Tibial nerve (tissue), 4 donors: ENCODE measurements at regions not wholly inside any gene's neighbourhood (a gene's known extent, or its start where the extent isn't known, plus 50 kb on each side); places are given as distances from the start of the nearest gene placed in this dataset. TPM values are rescaled to one million over a fixed set of nuclear protein-coding genes. Genes with fewer than 3 reads are reported as not detected.

Experiments used
- DNase-seq, 2 donors: peaks; one replicate each; pipeline ENCODE4 v3.0.0-alpha.2; 2019; ENCODE audit warnings: low spot score in 2 of 2
- H3K27ac ChIP-seq, 4 donors: fragments of 200-600 bp; sonication (generic) in 3 of 4; one replicate each; pipeline ENCODE4 v1.5.1; 2017 to 2019; ENCODE audit warnings: mild to moderate bottlenecking in 1 of 4
- H3K27me3 ChIP-seq, 2 donors: fragments of 200-600 bp; sonication (generic) in 1 of 2; one replicate each; pipeline versions ENCODE4 v1.5.1 to v1.6.0; 2017 to 2019
- H3K36me3 ChIP-seq, 3 donors: fragments of 200-600 bp; sonication (generic); one replicate each; pipeline ENCODE4 v1.5.1; 2018 to 2019
- H3K4me1 ChIP-seq, 4 donors: fragments of 200-600 bp; sonication (generic) in 3 of 4; one replicate each; pipeline ENCODE4 v1.5.1; 2017 to 2019
- H3K4me3 ChIP-seq, 4 donors: fragments of 200-600 bp; sonication (generic) in 3 of 4; one replicate each; pipeline ENCODE4 v1.5.1; 2017 to 2019; ENCODE audit warnings: mild to moderate bottlenecking in 1 of 4, moderate library complexity in 1 of 4
- H3K9me3 ChIP-seq, 4 donors: fragments of 200-600 bp; sonication (generic) in 3 of 4; one replicate each; pipeline ENCODE4 v1.5.1; 2017 to 2019
- EP300 ChIP-seq, 2 donors: sonication (generic); formaldehyde crosslinking; IDR thresholded peaks; one replicate each; pipeline ENCODE4 v1.6.1; 2017; ENCODE audit warnings: antibody characterized with exemption in 2 of 2, mild to moderate bottlenecking in 1 of 2
- POLR2A ChIP-seq, 2 donors: fragments of 450-650 bp; IDR thresholded peaks; one replicate each; pipeline ENCODE4 v1.6.1; 2017; ENCODE audit warnings: antibody characterized with exemption in 2 of 2, mild to moderate bottlenecking in 2 of 2, moderate library complexity in 2 of 2
- WGBS, 2 donors: methylation state at CpG; one replicate each; pipeline ENCODE4 v1.1.5; 2018; 5-methylcytosine and 5-hydroxymethylcytosine counted together
- small RNA-seq: library from RNA; depleted of rRNA; stranded (forward); fragments of <200 nt; gene quantifications from one replicate; pipeline ENCODE3, GENCODE V24; 2016

GRCh38 chr7:34603711-34604444 lies 54.1 kb upstream of the NPSR1 start:
- Histone ChIP-seq H3K4me3 (no peak overlapping the region), H3K4me1 (no peaks in the 10 kb centered on the region), H3K9me3 (peaks cover 0 to 3% (median 0%) of the 10 kb centered on the region in 4 donors), H3K27me3 (no peaks in the 10 kb centered on the region), H3K27ac (no peak overlapping the region), H3K36me3 (no peaks in the 10 kb centered on the region)
- 65 to 70% methylated on average over 3 of the region's 3 CpGs for WGBS, 2 donors
- TF ChIP-seq EP300 (IDR thresholded peaks at IDR 0.05) (no peak), POLR2A (IDR thresholded peaks at IDR 0.05) (no peak)
- DNase-seq = no peak

Small RNA genes lying in the stretch of these regions (small RNA-seq; reads per million reads assigned to genes)
- gene RNU6-438P = not detected
